ENCODE measurements at regions not wholly inside any gene's neighbourhood (a gene's known extent, or its start where the extent isn't known, plus 50 kb on each side); places are given as distances from the start of the nearest gene placed in this dataset.

DNA sequence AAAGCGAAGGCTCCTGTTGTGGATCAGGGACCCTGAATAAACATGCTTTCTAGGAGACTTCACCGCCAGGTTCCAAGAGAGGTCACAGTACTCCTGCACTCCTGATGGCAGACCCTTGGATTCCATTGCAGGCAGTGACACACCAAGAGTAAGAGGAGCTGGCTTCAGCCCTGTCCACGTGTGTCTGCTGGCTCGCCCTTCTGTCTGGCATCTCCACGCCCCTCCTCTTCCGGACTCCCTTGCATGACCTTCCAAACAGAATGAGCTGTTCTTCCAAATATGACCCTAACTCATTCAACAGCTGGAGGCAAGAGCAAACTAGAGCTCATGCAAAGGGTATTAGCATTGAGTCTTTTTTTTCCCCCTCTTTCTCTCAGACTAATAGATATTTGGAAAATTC, 233.0 kb upstream of the PLEKHG7 start:
- H3K27me3 ChIP-seq (ENCODE audit: insufficient read depth), result no peaks in the 10 kb centered on the region
- H3K9me2 ChIP-seq (ENCODE audit: insufficient read depth), result no peaks in the 10 kb centered on the region
- H3K36me3 ChIP-seq (ENCODE audit: insufficient read depth), result no peaks in the 10 kb centered on the region
- TF ChIP-seq REST (IDR thresholded peaks at IDR 0.05; ENCODE audit: unreplicated experiment), result no peak
- TF ChIP-seq ZNF462 (CRISPR knock-in tag; IDR thresholded peaks at IDR 0.05), result no peak
- no peak for TF ChIP-seq JUNB (IDR thresholded peaks at IDR 0.05; ENCODE audit: unreplicated experiment)
- no peak for TF ChIP-seq CTCF (conservative IDR thresholded peaks at IDR 0.05; ENCODE audit: low read depth in 2 of 2)
- TF ChIP-seq ZNF331 (CRISPR knock-in tag; IDR thresholded peaks at IDR 0.05; ENCODE audit: low read depth), result no peak
- no peak for TF ChIP-seq CREB1 (CRISPR knock-in tag; IDR thresholded peaks at IDR 0.05; ENCODE audit: low read depth)
- TF ChIP-seq ZNF114 (CRISPR knock-in tag; IDR thresholded peaks at IDR 0.05), result no peak
- no peak for TF ChIP-seq POLR2AphosphoS5 (IDR thresholded peaks at IDR 0.05; ENCODE audit: low read depth)
- no peak for TF ChIP-seq NANOG (IDR thresholded peaks at IDR 0.05; ENCODE audit: borderline replicate concordance)
- TF ChIP-seq STAT1 (IDR thresholded peaks at IDR 0.05; ENCODE audit: unreplicated experiment), result no peak
- TF ChIP-seq, protein P1, sequence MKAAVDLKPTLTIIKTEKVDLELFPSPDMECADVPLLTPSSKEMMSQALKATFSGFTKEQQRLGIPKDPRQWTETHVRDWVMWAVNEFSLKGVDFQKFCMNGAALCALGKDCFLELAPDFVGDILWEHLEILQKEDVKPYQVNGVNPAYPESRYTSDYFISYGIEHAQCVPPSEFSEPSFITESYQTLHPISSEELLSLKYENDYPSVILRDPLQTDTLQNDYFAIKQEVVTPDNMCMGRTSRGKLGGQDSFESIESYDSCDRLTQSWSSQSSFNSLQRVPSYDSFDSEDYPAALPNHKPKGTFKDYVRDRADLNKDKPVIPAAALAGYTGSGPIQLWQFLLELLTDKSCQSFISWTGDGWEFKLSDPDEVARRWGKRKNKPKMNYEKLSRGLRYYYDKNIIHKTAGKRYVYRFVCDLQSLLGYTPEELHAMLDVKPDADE (IDR thresholded peaks at IDR 0.05), result no peak
- no peak for TF ChIP-seq EZH2phosphoT487 (IDR thresholded peaks at IDR 0.05; ENCODE audit: unreplicated experiment)
- TF ChIP-seq EZH2 (IDR thresholded peaks at IDR 0.05; ENCODE audit: low read depth, unreplicated experiment), result no peak
- no peak overlapping the region for H3K4me2 ChIP-seq
- no peak for DNase-seq (ENCODE audit: low spot score)
- H3K27me3 Mint-ChIP-seq (ENCODE audit: insufficient read depth, low read depth, poor library complexity), result peaks cover 2% of the 10 kb centered on the region
- ATAC-seq, result no peak
- no peak overlapping the region for H2AFZ ChIP-seq
- peaks cover 46% of the 10 kb centered on the region for H3K4me1 ChIP-seq (ENCODE audit: insufficient read depth)
- H3K27ac ChIP-seq (ENCODE audit: low read depth), result no peak overlapping the region
- peaks cover 46% of the 10 kb centered on the region for H3K4me1 Mint-ChIP-seq
- no peak overlapping the region for H3K27ac Mint-ChIP-seq
- no peaks in the 10 kb centered on the region for H3F3A ChIP-seq (replicated peaks; ENCODE audit: low read depth)
- H3K4me3 ChIP-seq, result no peak overlapping the region
- H4K20me1 ChIP-seq (replicated peaks; ENCODE audit: insufficient read depth), result no peaks in the 10 kb centered on the region
- H3K4me3 Mint-ChIP-seq, result no peak overlapping the region
- no peaks in the 10 kb centered on the region for H3K36me3 Mint-ChIP-seq (ENCODE audit: low read depth)
- H3K9me3 Mint-ChIP-seq, result no peaks in the 10 kb centered on the region
- no peaks in the 10 kb centered on the region for H3K79me2 ChIP-seq (replicated peaks; ENCODE audit: insufficient read depth)

Data from GM23338 (cell line).